GM23338 (cell line): ENCODE measurements at regions not wholly inside any gene's neighbourhood (a gene's known extent, or its start where the extent isn't known, plus 50 kb on each side); places are given as distances from the start of the nearest gene placed in this dataset.

Experiments
- EZH2 ChIP-seq: fragments of 200-600 bp; sonication (generic); IDR thresholded peaks from one replicate; pipeline ENCODE4 v1.8.0; 2017; ENCODE audit warnings: antibody characterized with exemption, mild to moderate bottlenecking, low read depth; ENCODE audit not compliant: unreplicated experiment
- EZH2phosphoT487 ChIP-seq: fragments of 200-600 bp; sonication (generic); IDR thresholded peaks from one replicate; pipeline ENCODE4 v1.8.1; 2018; ENCODE audit warnings: antibody characterized with exemption; ENCODE audit not compliant: unreplicated experiment
- POLR2AphosphoS5 ChIP-seq: IDR thresholded peaks from 2 replicates; pipeline ENCODE4 v1.6.1; 2016; ENCODE audit warnings: antibody characterized with exemption, low read depth
- STAT1 ChIP-seq: IDR thresholded peaks from one replicate; pipeline ENCODE4 v1.6.1; 2016; ENCODE audit warnings: antibody characterized with exemption; ENCODE audit not compliant: unreplicated experiment
- TF ChIP-seq, protein P1 (sequence below), 2 experiments: fragments of 200-600 bp in 1 of 2; sonication (generic) in 1 of 2; conservative IDR thresholded peaks; 2 replicates each; pipeline versions ENCODE4 v1.5.1 to v1.6.1; 2016 to 2017; ENCODE audit warnings: antibody characterized with exemption in 2 of 2, low read depth in 2 of 2, mild to moderate bottlenecking in 2 of 2, moderate library complexity in 1 of 2
- TF ChIP-seq, protein P2 (sequence below): IDR thresholded peaks from one replicate; pipeline ENCODE4 v1.6.1; 2018; ENCODE audit warnings: antibody characterized with exemption; ENCODE audit not compliant: unreplicated experiment
- TF ChIP-seq, protein P3 (sequence below): IDR thresholded peaks from 2 replicates; pipeline ENCODE4 v1.6.1; 2016; ENCODE audit warnings: antibody characterized with exemption

DNA sequence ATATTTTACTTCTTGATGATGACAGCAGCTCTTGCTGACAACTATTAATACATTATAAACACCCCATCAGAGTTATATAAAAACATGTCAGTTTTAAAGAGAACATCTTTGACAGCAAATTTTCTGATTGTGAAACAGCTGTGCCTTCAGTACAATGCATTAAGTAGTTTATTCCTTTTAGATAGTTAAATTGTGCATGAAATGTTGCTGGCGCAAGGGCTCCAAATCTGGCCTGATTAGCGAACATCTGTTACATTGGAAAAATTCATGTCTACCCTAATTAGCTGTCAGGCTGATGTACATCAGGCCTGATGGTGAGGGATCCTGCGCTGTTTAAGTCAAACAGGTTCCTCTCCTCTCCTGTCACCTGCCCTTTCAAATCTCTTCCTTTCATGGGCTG is 171.9 kb upstream of the SP8 start:
- TF ChIP-seq POLR2AphosphoS5 (no peak), EZH2 (no peak), EZH2phosphoT487 (no peak), STAT1 (no peak)
- TF ChIP-seq, protein P1, sequence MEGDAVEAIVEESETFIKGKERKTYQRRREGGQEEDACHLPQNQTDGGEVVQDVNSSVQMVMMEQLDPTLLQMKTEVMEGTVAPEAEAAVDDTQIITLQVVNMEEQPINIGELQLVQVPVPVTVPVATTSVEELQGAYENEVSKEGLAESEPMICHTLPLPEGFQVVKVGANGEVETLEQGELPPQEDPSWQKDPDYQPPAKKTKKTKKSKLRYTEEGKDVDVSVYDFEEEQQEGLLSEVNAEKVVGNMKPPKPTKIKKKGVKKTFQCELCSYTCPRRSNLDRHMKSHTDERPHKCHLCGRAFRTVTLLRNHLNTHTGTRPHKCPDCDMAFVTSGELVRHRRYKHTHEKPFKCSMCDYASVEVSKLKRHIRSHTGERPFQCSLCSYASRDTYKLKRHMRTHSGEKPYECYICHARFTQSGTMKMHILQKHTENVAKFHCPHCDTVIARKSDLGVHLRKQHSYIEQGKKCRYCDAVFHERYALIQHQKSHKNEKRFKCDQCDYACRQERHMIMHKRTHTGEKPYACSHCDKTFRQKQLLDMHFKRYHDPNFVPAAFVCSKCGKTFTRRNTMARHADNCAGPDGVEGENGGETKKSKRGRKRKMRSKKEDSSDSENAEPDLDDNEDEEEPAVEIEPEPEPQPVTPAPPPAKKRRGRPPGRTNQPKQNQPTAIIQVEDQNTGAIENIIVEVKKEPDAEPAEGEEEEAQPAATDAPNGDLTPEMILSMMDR (conservative IDR thresholded peaks at IDR 0.05; ENCODE audit: low read depth in 2 of 2), result no peak
- TF ChIP-seq, protein P2, sequence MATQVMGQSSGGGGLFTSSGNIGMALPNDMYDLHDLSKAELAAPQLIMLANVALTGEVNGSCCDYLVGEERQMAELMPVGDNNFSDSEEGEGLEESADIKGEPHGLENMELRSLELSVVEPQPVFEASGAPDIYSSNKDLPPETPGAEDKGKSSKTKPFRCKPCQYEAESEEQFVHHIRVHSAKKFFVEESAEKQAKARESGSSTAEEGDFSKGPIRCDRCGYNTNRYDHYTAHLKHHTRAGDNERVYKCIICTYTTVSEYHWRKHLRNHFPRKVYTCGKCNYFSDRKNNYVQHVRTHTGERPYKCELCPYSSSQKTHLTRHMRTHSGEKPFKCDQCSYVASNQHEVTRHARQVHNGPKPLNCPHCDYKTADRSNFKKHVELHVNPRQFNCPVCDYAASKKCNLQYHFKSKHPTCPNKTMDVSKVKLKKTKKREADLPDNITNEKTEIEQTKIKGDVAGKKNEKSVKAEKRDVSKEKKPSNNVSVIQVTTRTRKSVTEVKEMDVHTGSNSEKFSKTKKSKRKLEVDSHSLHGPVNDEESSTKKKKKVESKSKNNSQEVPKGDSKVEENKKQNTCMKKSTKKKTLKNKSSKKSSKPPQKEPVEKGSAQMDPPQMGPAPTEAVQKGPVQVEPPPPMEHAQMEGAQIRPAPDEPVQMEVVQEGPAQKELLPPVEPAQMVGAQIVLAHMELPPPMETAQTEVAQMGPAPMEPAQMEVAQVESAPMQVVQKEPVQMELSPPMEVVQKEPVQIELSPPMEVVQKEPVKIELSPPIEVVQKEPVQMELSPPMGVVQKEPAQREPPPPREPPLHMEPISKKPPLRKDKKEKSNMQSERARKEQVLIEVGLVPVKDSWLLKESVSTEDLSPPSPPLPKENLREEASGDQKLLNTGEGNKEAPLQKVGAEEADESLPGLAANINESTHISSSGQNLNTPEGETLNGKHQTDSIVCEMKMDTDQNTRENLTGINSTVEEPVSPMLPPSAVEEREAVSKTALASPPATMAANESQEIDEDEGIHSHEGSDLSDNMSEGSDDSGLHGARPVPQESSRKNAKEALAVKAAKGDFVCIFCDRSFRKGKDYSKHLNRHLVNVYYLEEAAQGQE, result no peak
- TF ChIP-seq, protein P3, sequence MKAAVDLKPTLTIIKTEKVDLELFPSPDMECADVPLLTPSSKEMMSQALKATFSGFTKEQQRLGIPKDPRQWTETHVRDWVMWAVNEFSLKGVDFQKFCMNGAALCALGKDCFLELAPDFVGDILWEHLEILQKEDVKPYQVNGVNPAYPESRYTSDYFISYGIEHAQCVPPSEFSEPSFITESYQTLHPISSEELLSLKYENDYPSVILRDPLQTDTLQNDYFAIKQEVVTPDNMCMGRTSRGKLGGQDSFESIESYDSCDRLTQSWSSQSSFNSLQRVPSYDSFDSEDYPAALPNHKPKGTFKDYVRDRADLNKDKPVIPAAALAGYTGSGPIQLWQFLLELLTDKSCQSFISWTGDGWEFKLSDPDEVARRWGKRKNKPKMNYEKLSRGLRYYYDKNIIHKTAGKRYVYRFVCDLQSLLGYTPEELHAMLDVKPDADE, result no peak
